Mesodermal cell (in vitro differentiated cells): ENCODE measurements at regions not wholly inside any gene's neighbourhood (a gene's known extent, or its start where the extent isn't known, plus 50 kb on each side); places are given as distances from the start of the nearest gene placed in this dataset.
"Not testable (repeated sequence)": the region's sequence is repeated elsewhere in the genome, so short reads cannot be mapped to it uniquely, and the experiment has no call there.

Experiments
- H3K27ac ChIP-seq: 2 replicates; pipeline ENCODE4 v1.7.0; 2013; ENCODE audit warnings: mild to moderate bottlenecking, low read depth, low read length, moderate library complexity; ENCODE audit not compliant: severe bottlenecking
- H3K36me3 ChIP-seq: 2 replicates; pipeline ENCODE4 v1.7.1; 2013; ENCODE audit warnings: mild to moderate bottlenecking, low read length, moderate library complexity; ENCODE audit not compliant: control insufficient read depth, insufficient read depth
- H3K4me1 ChIP-seq: one replicate; pipeline ENCODE4 v1.7.1; 2013; ENCODE audit warnings: mild to moderate bottlenecking, low read length; ENCODE audit not compliant: insufficient read depth, control insufficient read depth, poor library complexity, severe bottlenecking
- H3K4me3 ChIP-seq: 2 replicates; pipeline ENCODE4 v1.7.0; 2013; ENCODE audit warnings: low read length, control low read depth, mild to moderate bottlenecking; ENCODE audit not compliant: insufficient read depth, poor library complexity, severe bottlenecking; ENCODE audit errors: extremely low read depth
- H3K9me3 ChIP-seq: 2 replicates; pipeline ENCODE4 v1.7.1; 2013; ENCODE audit warnings: mild to moderate bottlenecking, low read length, moderate library complexity; ENCODE audit not compliant: control insufficient read depth
- WGBS, 2 experiments: methylation state at CpG; one replicate each; pipeline ENCODE4 v1.1.5; 2013; ENCODE audit warnings: missing lambda C conversion rate in 2 of 2; ENCODE audit not compliant: insufficient coverage in 2 of 2; 5-methylcytosine and 5-hydroxymethylcytosine counted together

- H3K27ac ChIP-seq = no peak overlapping the region
- H3K36me3 ChIP-seq = no peaks in the 10 kb centered on the region
- no peaks in the 10 kb centered on the region for H3K4me1 ChIP-seq
- WGBS, 2 experiments = 69 to 77% methylated on average over 2 of the region's 2 CpGs
- no peak overlapping the region for H3K4me3 ChIP-seq
- no peaks in the 10 kb centered on the region for H3K9me3 ChIP-seq
These were observed 99.1 kb upstream of the PIK3R1 start for GRCh38 chr5:68116408-68116807.

GRCh38 chr5:68115584-68115983 is 100.0 kb upstream of the PIK3R1 start:
- WGBS, 2 experiments = 93% methylated on average over 2 of the region's 2 CpGs; no CpG with 5 or more reads in 1 of the 2 experiments
- H3K27ac ChIP-seq = no peak overlapping the region
- no peaks in the 10 kb centered on the region for H3K4me1 ChIP-seq
- H3K4me3 ChIP-seq = no peak overlapping the region
- no peaks in the 10 kb centered on the region for H3K9me3 ChIP-seq
- H3K36me3 ChIP-seq = no peaks in the 10 kb centered on the region

- H3K36me3 ChIP-seq = no peaks in the 10 kb centered on the region
- 86 to 89% methylated on average over 2 of the region's 2 CpGs for WGBS, 2 experiments
- no peak overlapping the region for H3K4me3 ChIP-seq
- H3K4me1 ChIP-seq = no peaks in the 10 kb centered on the region
- H3K9me3 ChIP-seq = no peaks in the 10 kb centered on the region
- H3K27ac ChIP-seq = no peak overlapping the region
These were observed 101.0 kb upstream of the PIK3R1 start for GRCh38 chr5:68114378-68115040.

DNA sequence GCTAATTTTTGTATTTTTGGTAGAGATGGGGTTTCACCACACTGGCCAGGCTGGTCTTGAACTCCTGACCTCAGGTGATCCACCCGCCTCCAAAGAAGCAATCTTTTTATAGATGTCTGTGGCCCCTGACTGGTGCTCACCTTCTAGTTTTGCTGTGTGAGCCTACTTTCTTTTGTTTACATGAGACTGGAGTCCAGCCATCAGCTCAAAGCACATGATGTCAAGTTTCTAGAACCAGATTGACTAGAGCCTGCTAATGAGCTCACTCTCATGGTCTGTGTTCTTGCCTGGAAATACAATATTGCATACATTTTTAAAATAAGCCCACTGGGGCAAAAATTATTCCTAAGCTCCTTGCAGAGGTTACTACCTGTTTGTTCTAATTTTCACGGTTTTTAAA is 102.9 kb upstream of the PIK3R1 start:
- no peak overlapping the region for H3K4me3 ChIP-seq
- no peaks in the 10 kb centered on the region for H3K36me3 ChIP-seq
- 80% methylated on average over 1 of the region's 2 CpGs; no CpG with 5 or more reads in 1 of the 2 experiments for WGBS, 2 experiments
- H3K27ac ChIP-seq = no peak overlapping the region
- H3K4me1 ChIP-seq = no peaks in the 10 kb centered on the region
- no peaks in the 10 kb centered on the region for H3K9me3 ChIP-seq

- Histone ChIP-seq H3K4me3 (no peak overlapping the region), H3K27ac (no peak overlapping the region), H3K4me1 (no peaks in the 10 kb centered on the region), H3K9me3 (no peaks in the 10 kb centered on the region), H3K36me3 (no peaks in the 10 kb centered on the region)
- no CpG with 5 or more reads among the region's 1 CpG for WGBS, 2 experiments
These were observed 104.7 kb upstream of the PIK3R1 start for GRCh38 chr5:68110894-68111293.

- H3K4me1 ChIP-seq = no peaks in the 10 kb centered on the region
- WGBS, 2 experiments = 83 to 100% methylated on average over 1 of the region's 1 CpG
- H3K36me3 ChIP-seq = no peaks in the 10 kb centered on the region
These were observed 105.3 kb upstream of the PIK3R1 start for GRCh38 chr5:68110264-68110663.

GRCh38 chr5:68104217-68104616 is 111.3 kb upstream of the PIK3R1 start:
- not testable (repeated sequence) for H3K27ac ChIP-seq, H3K9me3 ChIP-seq, H3K4me3 ChIP-seq, H3K36me3 ChIP-seq, H3K4me1 ChIP-seq
- WGBS, 2 experiments = 100% methylated on average over 1 of the region's 2 CpGs

More at GRCh38 chr5:68110264-68110663, 105.3 kb upstream of the PIK3R1 start:
- Histone ChIP-seq H3K27ac (no peak overlapping the region), H3K9me3 (no peaks in the 10 kb centered on the region), H3K4me3 (no peak overlapping the region)

- not testable (repeated sequence) for H3K9me3 ChIP-seq, H3K36me3 ChIP-seq, H3K4me3 ChIP-seq, H3K4me1 ChIP-seq, H3K27ac ChIP-seq
- WGBS, 2 experiments = 93% methylated on average over 3 of the region's 4 CpGs
These were observed 112.3 kb upstream of the PIK3R1 start for GRCh38 chr5:68103297-68103696.

DNA sequence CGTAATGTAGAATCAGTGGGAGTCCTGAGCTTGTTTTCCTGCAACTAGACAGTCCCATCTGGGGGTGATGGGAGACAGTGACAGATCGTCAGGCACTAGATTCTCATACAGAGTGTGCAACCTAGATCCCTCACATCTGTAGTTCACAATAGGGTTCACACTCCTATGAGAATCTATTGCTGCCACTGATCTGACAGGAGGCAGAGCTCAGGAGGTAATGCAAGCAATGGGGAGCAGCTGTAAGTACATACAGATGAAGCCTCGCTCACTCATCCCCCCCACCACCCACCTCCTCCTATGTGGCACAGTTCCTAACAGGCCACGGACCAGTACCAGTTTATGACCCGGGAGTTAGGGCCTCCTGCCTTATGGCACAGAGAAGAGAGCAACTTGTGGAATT is 116.2 kb upstream of the PIK3R1 start:
- 88 to 90% methylated on average over 3 of the region's 5 CpGs for WGBS, 2 experiments
- H3K27ac ChIP-seq = no peak overlapping the region
- H3K36me3 ChIP-seq = no peaks in the 10 kb centered on the region
- no peaks in the 10 kb centered on the region for H3K9me3 ChIP-seq
- no peaks in the 10 kb centered on the region for H3K4me1 ChIP-seq
- H3K4me3 ChIP-seq = no peak overlapping the region

DNA sequence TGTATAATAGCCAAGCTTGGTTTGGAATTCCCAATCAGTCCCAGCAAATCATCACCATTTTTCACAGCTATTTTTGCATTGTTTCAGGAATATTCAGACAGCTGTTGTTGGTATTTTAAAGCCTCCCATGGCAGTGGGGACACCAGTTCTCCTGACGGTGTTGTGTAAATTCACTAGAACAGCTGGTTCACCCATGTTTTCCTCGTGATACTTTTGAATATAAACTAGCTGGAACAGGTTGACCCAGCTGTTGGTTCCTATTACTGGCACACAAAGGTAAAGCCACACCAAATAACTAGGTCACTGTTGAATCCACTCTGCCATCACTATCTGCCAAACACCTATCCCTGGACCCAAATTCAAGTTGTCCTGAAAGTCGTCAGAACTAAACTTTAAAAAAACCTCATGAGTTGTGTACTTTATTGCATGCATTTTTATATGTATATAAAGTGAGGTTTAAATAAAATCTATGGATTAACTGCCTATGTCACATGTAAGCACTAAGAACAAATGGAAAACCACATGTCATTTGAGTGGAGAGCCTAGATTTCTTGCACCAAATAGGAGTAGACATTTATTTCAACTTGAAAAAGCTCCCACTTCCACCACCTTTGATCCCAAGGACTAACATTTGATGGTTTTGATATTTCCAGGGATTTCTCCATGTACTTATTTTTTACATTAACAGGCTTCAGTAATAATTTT is 121.9 kb upstream of the PIK3R1 start:
- Histone ChIP-seq H3K36me3 (no peaks in the 10 kb centered on the region), H3K4me3 (no peak overlapping the region), H3K9me3 (no peaks in the 10 kb centered on the region), H3K27ac (no peak overlapping the region), H3K4me1 (no peaks in the 10 kb centered on the region)
- WGBS, 2 experiments = 100% methylated on average over 2 of the region's 3 CpGs; no CpG with 5 or more reads in 1 of the 2 experiments

GRCh38 chr5:68088302-68088701 is 127.3 kb upstream of the PIK3R1 start:
- WGBS, 2 experiments = 79 to 95% methylated on average over 2 of the region's 3 CpGs
- Histone ChIP-seq H3K36me3 (no peaks in the 10 kb centered on the region), H3K4me1 (no peaks in the 10 kb centered on the region), H3K27ac (no peak overlapping the region), H3K9me3 (no peaks in the 10 kb centered on the region), H3K4me3 (no peak overlapping the region)
